A549 (cell line): ENCODE measurements at regions not wholly inside any gene's neighbourhood (a gene's known extent, or its start where the extent isn't known, plus 50 kb on each side); places are given as distances from the start of the nearest gene placed in this dataset.

Source experiments
- CHD2 ChIP-seq: fragments of 150-350 bp; IDR thresholded peaks from 2 replicates; pipeline ENCODE4 v1.6.1; 2014; ENCODE audit warnings: low read length; ENCODE audit not compliant: partially characterized antibody
- CTCF ChIP-seq: fragments of >200 bp; sonication (Bioruptor Twin); formaldehyde crosslinking; IDR thresholded peaks from 3 replicates; pipeline ENCODE4 v1.5.1; 2016
- POLR2A ChIP-seq: IDR thresholded peaks from 2 replicates; pipeline ENCODE4 v1.6.1; 2012; ENCODE audit warnings: mild to moderate bottlenecking, low read length
- RFX5 ChIP-seq: fragments of 450-650 bp; IDR thresholded peaks from 2 replicates; pipeline ENCODE4 v1.7.1; 2014; ENCODE audit warnings: antibody characterized with exemption, mild to moderate bottlenecking, moderate library complexity
- TP53 ChIP-seq: fragments of 250-450 bp; sonication (Bioruptor Pico); IDR thresholded peaks from 2 replicates; pipeline ENCODE4 v1.5.0; 2021; ENCODE audit warnings: mild to moderate bottlenecking, moderate library complexity

GRCh38 chr13:50167224-50167947, 152.1 kb downstream of the KCNRG start:
- no peak for TF ChIP-seq CTCF
- TF ChIP-seq CHD2: no peak
- TF ChIP-seq POLR2A: no peak
- no peak for TF ChIP-seq RFX5
- TF ChIP-seq TP53: no peak
